GM12878 (cell line): ENCODE measurements at regions not wholly inside any gene's neighbourhood (a gene's known extent, or its start where the extent isn't known, plus 50 kb on each side); places are given as distances from the start of the nearest gene placed in this dataset.

Source experiments
- ATAC-seq: fragments of 200-7000 bp; cut with Tn5 transposase; 3 replicates; pipeline ENCODE4 v1.9.1; 2020; ENCODE audit warnings: mild to moderate bottlenecking, moderate library complexity
- BruUV-seq: library from RNA; stranded (reverse); fragments of 400-500 nt; replicated peaks from 2 replicates; lab custom pipeline; 2021; lab: Mats Ljungman, UMichigan
- CTCF ChIA-PET: fragments of 300-600 bp; sonication (Branson Sonifier 250); formaldehyde crosslinking; extraction: SDS; loops from one replicate; lab custom pipeline; 2021; ENCODE audit warnings: inconsistent platforms; lab: Yijun Ruan, JAX
- POLR2A ChIA-PET: fragments of 350-600 bp; formaldehyde crosslinking; extraction: SDS; loops from one replicate; lab custom pipeline; 2021; ENCODE audit warnings: inconsistent platforms; lab: Charles Lee
- RAD21 ChIA-PET: fragments of 300-600 bp; sonication (Branson Sonifier 250); formaldehyde crosslinking; loops from one replicate; lab custom pipeline; 2023; ENCODE audit warnings: antibody characterized with exemption; ENCODE audit not compliant: unreplicated experiment; lab: Charles Lee
- SMC1A ChIA-PET: fragments of 300-600 bp; sonication (Branson Sonifier 250); formaldehyde crosslinking; loops from one replicate; lab custom pipeline; 2023; ENCODE audit not compliant: unreplicated experiment, uncharacterized antibody; lab: Charles Lee
- DNase-seq: peaks from one replicate; pipeline ENCODE4 v3.0.0-alpha.2; 2011; ENCODE audit warnings: low read depth, low spot score
- FAIRE-seq: peaks from 3 replicates; lab custom pipeline; 2011; peaks lifted over from hg19 to GRCh38; lab: Jason Lieb, UNC
- H2AFZ ChIP-seq: 2 replicates; pipeline ENCODE4 v1.6.0; 2011; ENCODE audit warnings: low read depth, low read length, control low read depth; ENCODE audit not compliant: control insufficient read depth
- H3K27ac ChIP-seq: 2 replicates; pipeline ENCODE4 v1.5.1; 2011; ENCODE audit warnings: control low read depth; ENCODE audit not compliant: control insufficient read depth, insufficient read depth
- H3K27me3 ChIP-seq, 2 experiments: replicated peaks in 1 of 2; 2 replicates each; pipeline versions ENCODE4 v1.6.0 to v1.6.1; 2011; ENCODE audit warnings: low read length in 1 of 2; ENCODE audit not compliant: control insufficient read depth in 2 of 2, insufficient read depth in 2 of 2
- H3K36me3 ChIP-seq, 2 experiments: 2 replicates each; pipeline ENCODE4 v1.5.1; 2011; ENCODE audit warnings: low read length in 1 of 2; ENCODE audit not compliant: control insufficient read depth in 2 of 2, insufficient read depth in 2 of 2
- H3K4me1 ChIP-seq: 2 replicates; pipeline ENCODE4 v1.6.1; 2011; ENCODE audit warnings: mild to moderate bottlenecking, low read length, moderate library complexity, mixed read lengths; ENCODE audit not compliant: control insufficient read depth, insufficient read depth
- H3K4me2 ChIP-seq: 2 replicates; pipeline ENCODE4 v1.6.0; 2011; ENCODE audit warnings: control low read depth; ENCODE audit not compliant: control insufficient read depth, insufficient read depth
- H3K4me3 ChIP-seq: fragments of 200-600 bp; sonication (generic); 2 replicates; pipeline ENCODE4 v1.5.1; 2016
- H3K79me2 ChIP-seq: 2 replicates; pipeline ENCODE4 v1.6.0; 2011; ENCODE audit warnings: low read length; ENCODE audit not compliant: control insufficient read depth, insufficient read depth
- H3K9ac ChIP-seq: 2 replicates; pipeline ENCODE4 v1.8.0; 2011; ENCODE audit warnings: low read length, control low read depth, mixed read lengths; ENCODE audit not compliant: control insufficient read depth, insufficient read depth
- H3K9me3 ChIP-seq: replicated peaks from 3 replicates; pipeline ENCODE4 v1.5.1; 2011; ENCODE audit warnings: mild to moderate bottlenecking, low read length; ENCODE audit not compliant: control insufficient read depth, insufficient read depth
- H4K20me1 ChIP-seq: 2 replicates; pipeline ENCODE4 v1.6.0; 2011; ENCODE audit not compliant: control insufficient read depth, insufficient read depth
- CBX5 ChIP-seq: sonication (generic); IDR thresholded peaks from 2 replicates; pipeline ENCODE4 v1.6.1; 2016; ENCODE audit warnings: low read depth, moderate library complexity, mild to moderate bottlenecking, inconsistent platforms
- CTCF ChIP-seq, 3 experiments: IDR thresholded peaks in 2 of 3; conservative IDR thresholded peaks in 1 of 3; 2 replicates each; pipeline ENCODE4 v1.5.1; 2011; ENCODE audit warnings: low read depth in 3 of 3, low read length in 3 of 3, mild to moderate bottlenecking in 3 of 3, control low read depth in 2 of 3, moderate library complexity in 2 of 3, inconsistent platforms in 1 of 3, mixed read lengths in 1 of 3; ENCODE audit not compliant: control insufficient read depth in 2 of 3, insufficient read depth in 1 of 3; ENCODE audit errors: extremely low read depth in 1 of 3
- RAD51 ChIP-seq: fragments of 450-650 bp; IDR thresholded peaks from 2 replicates; pipeline ENCODE4 v1.6.1; 2016; ENCODE audit warnings: moderate library complexity, mild to moderate bottlenecking, inconsistent platforms
- SREBF2 ChIP-seq: IDR thresholded peaks from 2 replicates; pipeline ENCODE4 v1.6.1; 2012; ENCODE audit warnings: mild to moderate bottlenecking, low read length
- TCF12 ChIP-seq: IDR thresholded peaks from 2 replicates; pipeline ENCODE4 v1.6.1; 2011; ENCODE audit warnings: low read depth, mild to moderate bottlenecking, low read length
- WGBS: methylation state at CpG from one replicate; pipeline ENCODE4 v1.1.6; 2016; ENCODE audit warnings: low lambda C conversion rate; ENCODE audit not compliant: insufficient replicate concordance, insufficient coverage; ENCODE audit errors: missing lambda C conversion rate; 5-methylcytosine and 5-hydroxymethylcytosine counted together
- in situ Hi-C: fragments of 300-500 bp; cut with MboI; formaldehyde crosslinking; loops from 9 replicates; pipeline ENCODE4 v1.14.3; 2018; ENCODE audit warnings: mixed read lengths
- intact Hi-C: fragments of 100-400 bp; cut with micrococcal nuclease; formaldehyde crosslinking; loops from one replicate; pipeline ENCODE4 v1.14.2; 2022; ENCODE audit not compliant: unreplicated experiment
- TF ChIP-seq, protein P1 (sequence below): IDR thresholded peaks from 2 replicates; pipeline ENCODE4 v1.6.1; 2012; ENCODE audit warnings: low read depth, low read length, improper control_type of control experiment

DNA sequence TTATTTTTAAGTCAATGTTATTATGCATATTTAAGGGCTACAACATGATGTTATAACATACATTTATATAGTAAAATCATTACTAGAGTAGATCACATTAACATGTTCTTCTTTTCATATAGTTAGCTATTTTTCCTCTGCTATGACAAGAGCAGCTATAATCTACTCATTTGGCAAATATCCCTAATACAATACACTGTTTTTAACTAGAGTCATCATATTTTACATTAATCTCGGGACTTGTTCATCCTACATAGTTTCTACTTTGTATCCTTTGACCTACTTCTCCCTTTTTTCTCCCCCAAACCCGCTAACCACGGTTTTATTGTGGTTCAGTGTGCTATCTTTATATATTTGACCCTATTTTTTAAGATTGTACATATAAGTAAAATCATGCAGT, 249.0 kb downstream of the EPM2A start:
- no peak for DNase-seq
- ATAC-seq = no peak
- in situ Hi-C loops (no loop called here), intact Hi-C loops (no loop called here)
- no peaks in the 10 kb centered on the region for H3K36me3 ChIP-seq
- ChIA-PET SMC1A (no interaction called here), RAD21 (no interaction called here), POLR2A (no interaction called here), CTCF (no interaction called here)
- no peaks in the 10 kb centered on the region for H3K4me1 ChIP-seq
- H4K20me1 ChIP-seq = no peaks in the 10 kb centered on the region
- H3K79me2 ChIP-seq = no peaks in the 10 kb centered on the region
- no peak for TF ChIP-seq SREBF2
- TF ChIP-seq, protein P1, sequence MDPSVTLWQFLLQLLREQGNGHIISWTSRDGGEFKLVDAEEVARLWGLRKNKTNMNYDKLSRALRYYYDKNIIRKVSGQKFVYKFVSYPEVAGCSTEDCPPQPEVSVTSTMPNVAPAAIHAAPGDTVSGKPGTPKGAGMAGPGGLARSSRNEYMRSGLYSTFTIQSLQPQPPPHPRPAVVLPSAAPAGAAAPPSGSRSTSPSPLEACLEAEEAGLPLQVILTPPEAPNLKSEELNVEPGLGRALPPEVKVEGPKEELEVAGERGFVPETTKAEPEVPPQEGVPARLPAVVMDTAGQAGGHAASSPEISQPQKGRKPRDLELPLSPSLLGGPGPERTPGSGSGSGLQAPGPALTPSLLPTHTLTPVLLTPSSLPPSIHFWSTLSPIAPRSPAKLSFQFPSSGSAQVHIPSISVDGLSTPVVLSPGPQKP = no peak
- no peak for TF ChIP-seq CTCF (IDR thresholded peaks at IDR 0.05 in 2 of 3, conservative IDR thresholded peaks at IDR 0.05 in 1 of 3; ENCODE audit: control insufficient read depth in 2 of 3, extremely low read depth in 1 of 3, insufficient read depth in 1 of 3, low read depth in 3 of 3, low read length in 3 of 3)
- TF ChIP-seq TCF12 = no peak
- no peak overlapping the region for H3K4me2 ChIP-seq
- H3K9ac ChIP-seq = no peak overlapping the region
- no peak overlapping the region for H3K27ac ChIP-seq
- no peak overlapping the region for H2AFZ ChIP-seq
- no peaks in the 10 kb centered on the region; the same call in 2 of the 3 replicates for H3K9me3 ChIP-seq
- no TSS peak for BruUV-seq
- 0% methylated on average over 3 of the region's 3 CpGs for WGBS
- H3K4me3 ChIP-seq = no peak overlapping the region
- H3K27me3 ChIP-seq = no peaks in the 10 kb centered on the region
- FAIRE-seq = no peak

GRCh38 chr6:145489583-145489982, 245.7 kb downstream of the EPM2A start:
- Histone ChIP-seq H2AFZ (no peak overlapping the region), H3K9me3 (no peaks in the 10 kb centered on the region; the same call in 2 of the 3 replicates), H3K4me1 (no peaks in the 10 kb centered on the region), H3K27me3 (no peaks in the 10 kb centered on the region), H3K36me3 (no peaks in the 10 kb centered on the region), H3K4me2 (no peak overlapping the region), H4K20me1 (no peaks in the 10 kb centered on the region), H3K9ac (no peak overlapping the region), H3K4me3 (no peak overlapping the region), H3K79me2 (no peaks in the 10 kb centered on the region), H3K27ac (no peak overlapping the region)
- FAIRE-seq (no peak), DNase-seq (no peak), ATAC-seq (no peak)
- no TSS peak for BruUV-seq
- CTCF ChIA-PET = no interaction called here
- TF ChIP-seq CBX5 = no peak
- TF ChIP-seq RAD51 = peak; percentile 58; the same call in 1 of the 2 replicates
- intact Hi-C loops = no loop called here
- 17% methylated on average over 6 of the region's 6 CpGs for WGBS
- POLR2A ChIA-PET = no interaction called here
- RAD21 ChIA-PET = no interaction called here
- SMC1A ChIA-PET = interaction anchor here (1.2 kb wide), 1 partner anchor 13 kb away, joined by 3 read pairs; no protein-coding TSS in a partner anchor
- in situ Hi-C loops = no loop called here
